ENCODE measurements at regions not wholly inside any gene's neighbourhood (a gene's known extent, or its start where the extent isn't known, plus 50 kb on each side); places are given as distances from the start of the nearest gene placed in this dataset.

DNA sequence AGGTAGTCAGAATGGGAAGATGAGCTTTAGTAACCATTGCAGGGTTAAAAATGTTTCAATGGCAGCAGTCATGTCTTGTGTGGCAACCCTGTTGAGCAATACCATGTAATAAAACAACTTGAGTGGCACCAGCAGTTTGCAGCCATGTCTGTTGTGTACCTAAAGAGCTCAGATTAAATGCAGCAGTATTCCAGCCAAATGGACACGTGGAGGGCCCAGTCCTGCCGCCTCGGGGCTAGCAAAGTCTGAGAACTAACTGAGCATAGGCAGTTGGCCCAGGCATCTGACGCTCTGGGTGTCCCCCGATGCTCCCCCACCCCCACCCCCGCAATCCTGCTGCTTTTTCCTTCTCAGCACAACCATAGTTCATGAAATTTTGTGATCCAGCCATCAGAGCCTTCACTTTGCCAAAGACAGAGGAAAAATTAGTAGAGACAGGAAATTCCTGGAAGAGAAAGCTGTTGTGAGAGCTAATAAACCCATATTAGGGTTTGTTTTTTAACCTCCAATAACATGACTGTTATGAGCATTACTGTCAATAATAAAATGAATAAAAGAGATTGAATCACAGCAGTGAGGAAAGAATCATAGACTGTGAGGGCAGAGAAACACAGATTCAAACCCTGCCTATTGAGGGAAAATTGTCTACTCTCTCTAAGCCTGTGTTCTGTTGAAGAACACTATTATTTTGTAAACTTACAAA is 220.6 kb upstream of the RHOBTB1 start:
- WGBS, 2 experiments, result 88 to 90% methylated on average over 5 to 6 of the region's 6 CpGs
- H3K4me3 ChIP-seq (ENCODE audit: insufficient read depth, low read depth, low read length), result no peak overlapping the region
- H3K36me3 ChIP-seq (ENCODE audit: control insufficient read depth, insufficient read depth, low read length), result no peaks in the 10 kb centered on the region
- H3K27me3 ChIP-seq (ENCODE audit: control insufficient read depth, insufficient read depth, low read length, poor library complexity, severe bottlenecking), result no peaks in the 10 kb centered on the region
- H3K4me1 ChIP-seq (ENCODE audit: control insufficient read depth, insufficient read depth, low read length), result no peaks in the 10 kb centered on the region
- H3K9me3 ChIP-seq (ENCODE audit: control insufficient read depth, low read length), result no peaks in the 10 kb centered on the region
- H3K27ac ChIP-seq (ENCODE audit: insufficient read depth, low read depth, low read length, poor library complexity, severe bottlenecking), result no peak overlapping the region

DNA sequence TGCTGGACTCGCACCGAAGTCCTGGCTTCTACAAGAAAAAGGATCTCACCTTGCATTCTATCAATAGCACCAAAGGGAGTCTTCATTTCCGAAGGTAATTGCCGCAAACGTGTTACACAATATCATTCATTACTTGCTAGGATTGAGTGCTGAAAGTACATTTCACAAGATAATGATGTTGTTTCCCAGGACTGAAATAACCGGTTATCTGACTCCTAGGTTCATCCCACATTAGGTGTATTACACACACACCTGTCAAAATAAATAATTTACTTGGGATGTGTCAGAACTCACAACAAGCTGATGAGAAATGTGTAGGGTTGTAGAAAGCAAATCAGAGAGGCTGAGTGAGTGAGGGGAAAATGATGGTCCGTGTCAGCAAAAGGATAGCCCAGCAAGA is 219.4 kb upstream of the RHOBTB1 start:
- 94 to 97% methylated on average over 6 to 7 of the region's 7 CpGs for WGBS, 2 experiments
- Histone ChIP-seq H3K36me3 (ENCODE audit: control insufficient read depth, insufficient read depth, low read length) (no peaks in the 10 kb centered on the region), H3K27ac (ENCODE audit: insufficient read depth, low read depth, low read length, poor library complexity, severe bottlenecking) (no peak overlapping the region), H3K27me3 (ENCODE audit: control insufficient read depth, insufficient read depth, low read length, poor library complexity, severe bottlenecking) (no peaks in the 10 kb centered on the region), H3K4me1 (ENCODE audit: control insufficient read depth, insufficient read depth, low read length) (no peaks in the 10 kb centered on the region), H3K9me3 (ENCODE audit: control insufficient read depth, low read length) (no peaks in the 10 kb centered on the region), H3K4me3 (ENCODE audit: insufficient read depth, low read depth, low read length) (no peak overlapping the region)

DNA sequence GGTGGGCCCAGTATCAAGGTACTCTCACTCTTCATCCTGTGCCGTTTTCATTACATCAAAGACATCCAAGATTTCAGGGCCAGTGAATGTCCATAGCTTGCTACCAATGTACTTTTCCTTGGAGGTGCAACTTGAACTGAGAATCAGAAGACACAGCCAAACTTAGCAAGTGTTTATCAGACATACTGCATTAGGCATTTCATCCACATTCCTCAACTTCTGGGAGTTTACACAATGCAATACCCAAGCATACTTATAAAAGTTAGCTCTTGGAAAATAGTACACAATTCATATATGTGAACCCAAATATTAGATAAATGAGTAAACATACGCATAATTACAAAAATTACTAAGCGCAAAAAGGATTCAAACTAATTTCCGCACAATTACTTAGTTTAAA is 216.3 kb upstream of the RHOBTB1 start:
- no peaks in the 10 kb centered on the region for H3K9me3 ChIP-seq (ENCODE audit: control insufficient read depth, low read length)
- H3K4me3 ChIP-seq (ENCODE audit: insufficient read depth, low read depth, low read length), result no peak overlapping the region
- no peaks in the 10 kb centered on the region for H3K27me3 ChIP-seq (ENCODE audit: control insufficient read depth, insufficient read depth, low read length, poor library complexity, severe bottlenecking)
- no peaks in the 10 kb centered on the region for H3K36me3 ChIP-seq (ENCODE audit: control insufficient read depth, insufficient read depth, low read length)
- H3K4me1 ChIP-seq (ENCODE audit: control insufficient read depth, insufficient read depth, low read length), result no peaks in the 10 kb centered on the region
- H3K27ac ChIP-seq (ENCODE audit: insufficient read depth, low read depth, low read length, poor library complexity, severe bottlenecking), result no peak overlapping the region
- 98 to 100% methylated on average over 4 of the region's 4 CpGs for WGBS, 2 experiments

DNA sequence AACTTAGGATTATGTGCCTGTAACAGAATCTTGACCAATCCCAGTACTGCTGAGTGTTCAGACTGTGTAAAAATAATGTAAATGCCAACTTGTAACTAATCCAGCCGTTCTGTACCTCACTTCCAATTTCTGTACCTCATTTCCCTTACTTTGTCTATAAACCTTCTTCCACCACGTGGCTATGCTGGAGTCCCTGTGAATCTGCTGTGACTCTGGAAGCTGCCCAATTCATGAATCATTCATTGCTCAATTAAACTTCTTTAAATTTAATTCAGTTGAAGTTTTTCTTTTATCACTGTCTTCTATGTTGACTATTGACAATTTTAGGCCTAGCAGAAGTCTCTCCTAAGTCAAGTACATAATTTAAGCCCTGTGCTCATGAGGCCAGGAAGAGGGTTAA is 215.3 kb upstream of the RHOBTB1 start:
- H3K27ac ChIP-seq (ENCODE audit: insufficient read depth, low read depth, low read length, poor library complexity, severe bottlenecking), result no peak overlapping the region
- no peaks in the 10 kb centered on the region for H3K36me3 ChIP-seq (ENCODE audit: control insufficient read depth, insufficient read depth, low read length)
- H3K27me3 ChIP-seq (ENCODE audit: control insufficient read depth, insufficient read depth, low read length, poor library complexity, severe bottlenecking), result no peaks in the 10 kb centered on the region
- no peaks in the 10 kb centered on the region for H3K4me1 ChIP-seq (ENCODE audit: control insufficient read depth, insufficient read depth, low read length)
- H3K9me3 ChIP-seq (ENCODE audit: control insufficient read depth, low read length), result no peaks in the 10 kb centered on the region
- no peak overlapping the region for H3K4me3 ChIP-seq (ENCODE audit: insufficient read depth, low read depth, low read length)
- 87 to 92% methylated on average over 2 of the region's 2 CpGs for WGBS, 2 experiments

DNA sequence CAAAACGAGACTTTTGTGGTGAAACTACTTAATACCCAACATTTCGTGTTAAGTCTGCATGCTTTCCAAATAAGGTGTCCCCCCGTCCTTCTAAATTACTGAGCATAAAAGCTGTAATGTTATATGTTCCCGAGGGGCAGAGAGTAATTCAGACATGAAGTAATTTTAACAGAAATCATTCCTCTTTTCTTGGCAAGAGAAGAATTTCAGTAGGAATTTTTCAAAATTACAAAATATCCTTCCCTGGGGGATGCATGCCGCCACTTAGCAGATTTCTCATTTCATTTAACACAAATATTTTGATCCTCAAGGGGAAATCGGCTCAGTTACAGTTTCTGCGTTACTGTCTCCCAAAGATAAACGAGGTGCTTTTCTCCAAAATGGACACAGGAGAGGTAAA is 213.2 kb upstream of the RHOBTB1 start:
- WGBS, 2 experiments, result 92 to 94% methylated on average over 4 to 8 of the region's 8 CpGs
- no peaks in the 10 kb centered on the region for H3K36me3 ChIP-seq (ENCODE audit: control insufficient read depth, insufficient read depth, low read length)
- H3K4me3 ChIP-seq (ENCODE audit: insufficient read depth, low read depth, low read length), result no peak overlapping the region
- H3K27me3 ChIP-seq (ENCODE audit: control insufficient read depth, insufficient read depth, low read length, poor library complexity, severe bottlenecking), result no peaks in the 10 kb centered on the region
- H3K4me1 ChIP-seq (ENCODE audit: control insufficient read depth, insufficient read depth, low read length), result no peaks in the 10 kb centered on the region
- no peaks in the 10 kb centered on the region for H3K9me3 ChIP-seq (ENCODE audit: control insufficient read depth, low read length)
- H3K27ac ChIP-seq (ENCODE audit: insufficient read depth, low read depth, low read length, poor library complexity, severe bottlenecking), result no peak overlapping the region

DNA sequence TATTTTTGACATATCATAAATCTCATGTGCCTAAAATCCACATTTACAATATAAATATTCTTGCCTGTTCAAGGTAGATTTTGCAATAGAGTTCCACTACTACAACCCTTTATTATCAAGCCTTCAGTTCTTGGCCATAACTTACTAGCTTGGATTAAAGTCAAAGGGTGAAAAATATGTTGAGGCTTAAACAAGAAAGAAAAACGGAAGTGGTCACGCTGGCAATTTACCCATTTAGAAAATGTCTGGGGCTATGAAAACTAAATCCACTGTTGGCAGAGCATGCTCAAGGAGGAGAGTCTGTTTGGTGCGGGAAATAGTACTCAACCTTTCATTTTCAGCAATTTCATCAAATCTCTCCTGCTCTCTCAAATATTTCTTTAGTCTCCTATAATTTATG is 209.8 kb upstream of the RHOBTB1 start:
- no peaks in the 10 kb centered on the region for H3K36me3 ChIP-seq (ENCODE audit: control insufficient read depth, insufficient read depth, low read length)
- H3K27me3 ChIP-seq (ENCODE audit: control insufficient read depth, insufficient read depth, low read length, poor library complexity, severe bottlenecking), result no peaks in the 10 kb centered on the region
- 92 to 95% methylated on average over 3 of the region's 3 CpGs for WGBS, 2 experiments
- no peaks in the 10 kb centered on the region for H3K9me3 ChIP-seq (ENCODE audit: control insufficient read depth, low read length)
- no peak overlapping the region for H3K4me3 ChIP-seq (ENCODE audit: insufficient read depth, low read depth, low read length)
- no peak overlapping the region for H3K27ac ChIP-seq (ENCODE audit: insufficient read depth, low read depth, low read length, poor library complexity, severe bottlenecking)
- H3K4me1 ChIP-seq (ENCODE audit: control insufficient read depth, insufficient read depth, low read length), result no peaks in the 10 kb centered on the region

DNA sequence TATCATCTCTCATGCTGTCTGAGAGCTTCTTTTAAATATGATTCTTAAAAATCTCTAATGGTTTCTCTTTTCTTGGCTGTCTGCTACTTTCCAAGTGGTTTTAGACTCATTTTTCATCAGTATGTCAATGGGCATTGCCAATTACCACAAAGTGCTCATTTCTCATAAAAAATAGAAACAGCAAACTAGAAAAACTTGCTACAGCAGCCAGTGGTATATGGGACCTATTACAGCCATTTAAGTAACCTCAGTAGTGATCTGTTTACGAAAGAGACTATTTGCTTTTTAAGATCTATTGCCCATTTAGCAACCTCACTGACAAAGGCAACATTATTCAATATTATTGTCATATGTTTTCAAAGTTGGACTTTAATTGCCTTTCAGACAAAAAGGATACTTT is 207.1 kb upstream of the RHOBTB1 start:
- Histone ChIP-seq H3K4me3 (ENCODE audit: insufficient read depth, low read depth, low read length) (no peak overlapping the region), H3K4me1 (ENCODE audit: control insufficient read depth, insufficient read depth, low read length) (no peaks in the 10 kb centered on the region), H3K36me3 (ENCODE audit: control insufficient read depth, insufficient read depth, low read length) (no peaks in the 10 kb centered on the region), H3K9me3 (ENCODE audit: control insufficient read depth, low read length) (no peaks in the 10 kb centered on the region), H3K27me3 (ENCODE audit: control insufficient read depth, insufficient read depth, low read length, poor library complexity, severe bottlenecking) (no peaks in the 10 kb centered on the region), H3K27ac (ENCODE audit: insufficient read depth, low read depth, low read length, poor library complexity, severe bottlenecking) (no peak overlapping the region)
- WGBS, 2 experiments, result 81 to 100% methylated on average over 1 of the region's 1 CpG

DNA sequence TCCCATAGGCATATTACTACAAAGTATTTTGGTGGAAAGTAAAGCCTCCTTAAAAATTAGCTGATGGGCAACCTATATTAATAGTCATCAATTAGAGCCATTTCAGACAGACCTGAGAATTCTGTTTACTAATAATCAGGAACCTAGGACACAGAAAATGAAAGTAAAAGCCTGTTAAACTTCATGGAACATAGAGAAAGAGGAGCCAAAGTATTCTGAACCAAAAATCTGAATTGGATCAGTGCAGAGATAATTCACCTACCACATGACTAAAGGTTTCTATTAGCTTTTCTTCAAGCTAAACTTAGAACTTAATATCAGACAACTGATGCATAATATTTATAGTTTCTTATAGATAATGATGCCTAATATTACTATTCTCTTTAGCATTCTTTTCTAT is 204.5 kb upstream of the RHOBTB1 start:
- no peak overlapping the region for H3K4me3 ChIP-seq (ENCODE audit: insufficient read depth, low read depth, low read length)
- H3K36me3 ChIP-seq (ENCODE audit: control insufficient read depth, insufficient read depth, low read length), result no peaks in the 10 kb centered on the region
- H3K27ac ChIP-seq (ENCODE audit: insufficient read depth, low read depth, low read length, poor library complexity, severe bottlenecking), result no peak overlapping the region
- no peaks in the 10 kb centered on the region for H3K4me1 ChIP-seq (ENCODE audit: control insufficient read depth, insufficient read depth, low read length)
- H3K9me3 ChIP-seq (ENCODE audit: control insufficient read depth, low read length), result no peaks in the 10 kb centered on the region
- H3K27me3 ChIP-seq (ENCODE audit: control insufficient read depth, insufficient read depth, low read length, poor library complexity, severe bottlenecking), result no peaks in the 10 kb centered on the region

DNA sequence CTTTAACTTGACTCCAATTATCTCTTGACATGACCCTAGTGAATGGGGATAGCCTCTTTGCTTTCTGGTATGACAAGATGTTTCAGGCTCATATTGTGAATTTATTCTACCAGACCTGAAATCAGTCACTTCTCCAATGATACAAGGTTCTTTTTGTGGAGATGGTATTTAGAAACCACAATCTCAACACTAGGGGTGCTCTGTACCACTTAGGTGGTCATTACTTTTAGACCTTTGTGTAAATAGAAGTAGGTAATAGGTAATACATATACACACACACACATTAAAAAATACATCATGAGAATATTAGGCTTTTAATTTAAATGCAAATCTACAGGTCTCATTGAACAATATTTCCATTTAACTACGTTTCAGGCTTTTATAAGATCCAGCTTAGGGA is 199.0 kb upstream of the RHOBTB1 start:
- Histone ChIP-seq H3K4me1 (ENCODE audit: control insufficient read depth, insufficient read depth, low read length) (no peaks in the 10 kb centered on the region), H3K36me3 (ENCODE audit: control insufficient read depth, insufficient read depth, low read length) (no peaks in the 10 kb centered on the region), H3K4me3 (ENCODE audit: insufficient read depth, low read depth, low read length) (no peak overlapping the region), H3K27me3 (ENCODE audit: control insufficient read depth, insufficient read depth, low read length, poor library complexity, severe bottlenecking) (no peaks in the 10 kb centered on the region), H3K9me3 (ENCODE audit: control insufficient read depth, low read length) (no peaks in the 10 kb centered on the region), H3K27ac (ENCODE audit: insufficient read depth, low read depth, low read length, poor library complexity, severe bottlenecking) (no peak overlapping the region)
- 100% methylated on average over 1 of the region's 1 CpG for WGBS, 2 experiments

DNA sequence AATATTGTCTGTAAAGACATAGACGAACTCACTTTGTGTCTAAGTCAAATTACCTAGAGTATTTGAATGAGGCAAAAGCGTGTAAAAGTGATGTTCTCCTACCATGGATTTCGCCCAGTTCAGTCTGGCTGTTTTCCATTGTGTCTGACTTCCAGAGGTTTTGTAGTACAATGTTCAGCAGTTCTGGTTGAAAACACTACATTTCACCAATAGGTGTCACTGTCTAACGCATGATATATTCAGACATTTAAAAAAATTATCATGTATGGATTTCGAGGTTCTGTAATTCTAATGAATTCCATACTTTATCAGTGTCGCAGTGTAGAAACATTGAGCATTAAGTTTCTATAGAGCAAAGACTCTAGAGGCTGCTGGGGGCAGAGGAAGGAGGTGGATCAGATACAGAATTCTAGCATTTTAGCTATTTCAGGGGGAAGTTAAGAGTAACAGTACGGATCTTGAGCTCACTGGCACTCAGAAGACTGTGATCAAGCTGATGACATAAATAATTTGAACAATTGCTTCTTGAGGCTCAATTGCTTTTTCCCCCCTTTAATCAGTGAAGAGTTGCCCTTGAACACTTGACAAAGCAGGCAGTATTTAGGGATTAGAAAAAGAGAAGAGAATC is 196.9 kb upstream of the RHOBTB1 start:
- WGBS, 2 experiments, result 90% methylated on average over 6 to 7 of the region's 7 CpGs
- Histone ChIP-seq H3K4me3 (ENCODE audit: insufficient read depth, low read depth, low read length) (no peak overlapping the region), H3K27ac (ENCODE audit: insufficient read depth, low read depth, low read length, poor library complexity, severe bottlenecking) (no peak overlapping the region), H3K36me3 (ENCODE audit: control insufficient read depth, insufficient read depth, low read length) (no peaks in the 10 kb centered on the region), H3K4me1 (ENCODE audit: control insufficient read depth, insufficient read depth, low read length) (no peaks in the 10 kb centered on the region), H3K27me3 (ENCODE audit: control insufficient read depth, insufficient read depth, low read length, poor library complexity, severe bottlenecking) (no peaks in the 10 kb centered on the region), H3K9me3 (ENCODE audit: control insufficient read depth, low read length) (no peaks in the 10 kb centered on the region)

Data from ectodermal cell (in vitro differentiated cells).